ENCODE measurements at regions not wholly inside any gene's neighbourhood (a gene's known extent, or its start where the extent isn't known, plus 50 kb on each side); places are given as distances from the start of the nearest gene placed in this dataset.

GRCh38 chr3:30181178-30181465 lies 425.3 kb upstream of the TGFBR2 start:
- Mint-ChIP-seq H3K27ac (no peak overlapping the region), H3K9me3 (no peaks in the 10 kb centered on the region), H3K36me3 (ENCODE audit: low read depth) (no peaks in the 10 kb centered on the region), H3K4me3 (no peak overlapping the region), H3K4me1 (no peaks in the 10 kb centered on the region), H3K27me3 (ENCODE audit: insufficient read depth, low read depth, poor library complexity) (no peaks in the 10 kb centered on the region)
- H2AFZ ChIP-seq, result no peak overlapping the region
- H3K4me3 ChIP-seq, result no peak overlapping the region
- ATAC-seq, result no peak
- no peaks in the 10 kb centered on the region for H3K36me3 ChIP-seq (ENCODE audit: insufficient read depth)
- H3K9me2 ChIP-seq (ENCODE audit: insufficient read depth), result no peaks in the 10 kb centered on the region
- TF ChIP-seq CREB1 (CRISPR knock-in tag; IDR thresholded peaks at IDR 0.05; ENCODE audit: low read depth) (no peak), POLR2AphosphoS5 (IDR thresholded peaks at IDR 0.05; ENCODE audit: low read depth) (no peak), REST (IDR thresholded peaks at IDR 0.05; ENCODE audit: unreplicated experiment) (no peak), ZNF462 (CRISPR knock-in tag; IDR thresholded peaks at IDR 0.05) (no peak), CTCF (conservative IDR thresholded peaks at IDR 0.05; ENCODE audit: low read depth in 2 of 2) (no peak), ZNF114 (CRISPR knock-in tag; IDR thresholded peaks at IDR 0.05) (no peak), EZH2 (IDR thresholded peaks at IDR 0.05; ENCODE audit: low read depth, unreplicated experiment) (no peak), STAT1 (IDR thresholded peaks at IDR 0.05; ENCODE audit: unreplicated experiment) (no peak), NANOG (IDR thresholded peaks at IDR 0.05; ENCODE audit: borderline replicate concordance) (no peak), EZH2phosphoT487 (IDR thresholded peaks at IDR 0.05; ENCODE audit: unreplicated experiment) (no peak)
- no peak overlapping the region for H3K27ac ChIP-seq (ENCODE audit: low read depth)
- H3K4me2 ChIP-seq, result no peak overlapping the region
- H3K27me3 ChIP-seq (ENCODE audit: insufficient read depth), result no peaks in the 10 kb centered on the region
- no peak for DNase-seq (ENCODE audit: low spot score)
- no peaks in the 10 kb centered on the region for H4K20me1 ChIP-seq (replicated peaks; ENCODE audit: insufficient read depth)
- H3F3A ChIP-seq (replicated peaks; ENCODE audit: low read depth), result no peaks in the 10 kb centered on the region
- no peaks in the 10 kb centered on the region for H3K4me1 ChIP-seq (ENCODE audit: insufficient read depth)
- H3K79me2 ChIP-seq (replicated peaks; ENCODE audit: insufficient read depth), result no peaks in the 10 kb centered on the region

Data from GM23338 (cell line).